NCI-H1436 treated with DMSO at 0.1 percent for 48 hours (cell line): ENCODE measurements at regions not wholly inside any gene's neighbourhood (a gene's known extent, or its start where the extent isn't known, plus 50 kb on each side); places are given as distances from the start of the nearest gene placed in this dataset.
"Not testable (repeated sequence)": the region's sequence is repeated elsewhere in the genome, so short reads cannot be mapped to it uniquely, and the experiment has no call there.

Experiments
- DNase-seq: peaks from one replicate; lab custom pipeline; 2025; lab: John Stamatoyannopoulos, UW

GRCh38 chr5:154620411-154620810 lies 134.8 kb upstream of the LARP1 start:
- DNase-seq = no peak

DNA sequence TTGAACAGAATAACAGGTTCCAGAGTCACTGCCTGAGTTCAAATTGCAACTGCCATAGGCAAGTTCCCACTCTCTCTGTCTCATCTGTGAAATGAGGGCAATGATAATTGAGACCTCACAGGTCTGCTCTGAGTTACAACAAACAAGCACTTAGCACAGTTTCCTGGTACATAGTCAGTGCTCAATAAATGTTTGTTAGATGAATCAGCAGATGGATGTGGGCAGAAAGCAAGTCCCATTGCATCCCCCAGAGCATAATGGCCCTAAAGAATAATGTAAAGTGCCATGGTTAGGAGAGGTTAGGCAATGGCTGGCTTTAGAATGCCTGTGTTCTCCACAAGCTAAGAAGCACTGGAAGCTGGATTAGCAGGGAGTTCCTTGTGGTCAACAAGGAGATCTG lies 136.5 kb upstream of the LARP1 start:
- DNase-seq = no peak

DNA sequence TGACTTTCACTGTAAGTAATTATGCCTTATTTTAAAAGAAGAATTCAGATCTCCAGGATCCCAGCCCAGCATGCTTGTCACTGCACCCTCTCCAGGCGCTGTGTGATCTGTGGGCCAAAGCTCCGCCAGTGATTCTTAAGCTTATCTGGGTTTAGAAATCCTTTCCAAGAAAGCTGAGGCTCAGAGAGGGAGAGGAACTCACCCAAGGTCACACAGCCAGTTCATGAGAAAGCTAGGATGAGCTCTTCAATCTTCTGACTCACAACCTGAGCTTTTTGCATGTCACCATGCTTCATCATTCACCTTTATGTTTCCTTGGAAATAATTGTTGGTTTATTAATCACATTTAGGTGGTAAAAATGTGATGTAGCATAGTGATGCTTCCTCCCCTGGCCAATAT lies 136.6 kb upstream of the HAND1 start:
- DNase-seq = no peak

- DNase-seq = no peak
Observed at GRCh38 chr5:154614125-154614524, 136.1 kb upstream of the HAND1 start.

DNA sequence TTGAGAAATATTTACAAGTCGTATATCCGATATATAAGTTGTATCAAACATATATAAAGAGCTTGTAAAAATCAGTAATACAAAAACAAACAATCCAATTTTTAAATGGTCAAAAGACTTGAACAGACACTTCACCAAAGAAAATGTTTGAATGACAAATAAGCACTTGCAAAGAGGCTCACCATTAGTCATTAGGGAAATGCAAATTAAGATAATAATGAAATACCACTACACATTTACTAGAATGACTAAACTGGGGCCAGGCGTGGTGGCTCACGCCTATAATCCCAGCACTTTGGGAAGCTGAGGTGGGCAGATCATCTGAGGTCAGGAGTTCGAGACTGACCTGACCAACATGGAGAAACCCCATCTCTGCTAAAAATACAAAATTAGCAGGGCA lies 134.6 kb upstream of the HAND1 start:
- no peak for DNase-seq

DNA sequence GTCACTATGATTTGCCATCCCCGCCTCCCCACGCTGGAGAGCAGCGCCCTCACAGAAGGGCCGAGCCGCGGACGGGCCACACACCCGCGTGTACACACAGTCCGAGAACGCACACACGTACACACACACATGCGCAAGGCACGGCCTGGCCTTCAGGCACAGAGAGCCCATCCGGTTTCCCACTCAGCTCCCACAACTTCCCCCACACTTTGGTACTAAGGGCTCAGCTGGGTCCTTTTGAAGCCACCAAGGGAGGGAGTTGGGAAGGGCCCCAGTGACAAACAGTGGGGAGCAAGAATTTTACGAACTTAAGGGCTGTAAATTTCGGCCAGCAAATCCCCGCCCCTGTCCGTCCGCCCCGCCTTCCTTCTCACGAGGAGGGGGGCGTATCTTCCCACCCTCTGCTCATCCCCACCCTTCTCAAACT lies 133.3 kb upstream of the HAND1 start:
- DNase-seq = no peak

DNA sequence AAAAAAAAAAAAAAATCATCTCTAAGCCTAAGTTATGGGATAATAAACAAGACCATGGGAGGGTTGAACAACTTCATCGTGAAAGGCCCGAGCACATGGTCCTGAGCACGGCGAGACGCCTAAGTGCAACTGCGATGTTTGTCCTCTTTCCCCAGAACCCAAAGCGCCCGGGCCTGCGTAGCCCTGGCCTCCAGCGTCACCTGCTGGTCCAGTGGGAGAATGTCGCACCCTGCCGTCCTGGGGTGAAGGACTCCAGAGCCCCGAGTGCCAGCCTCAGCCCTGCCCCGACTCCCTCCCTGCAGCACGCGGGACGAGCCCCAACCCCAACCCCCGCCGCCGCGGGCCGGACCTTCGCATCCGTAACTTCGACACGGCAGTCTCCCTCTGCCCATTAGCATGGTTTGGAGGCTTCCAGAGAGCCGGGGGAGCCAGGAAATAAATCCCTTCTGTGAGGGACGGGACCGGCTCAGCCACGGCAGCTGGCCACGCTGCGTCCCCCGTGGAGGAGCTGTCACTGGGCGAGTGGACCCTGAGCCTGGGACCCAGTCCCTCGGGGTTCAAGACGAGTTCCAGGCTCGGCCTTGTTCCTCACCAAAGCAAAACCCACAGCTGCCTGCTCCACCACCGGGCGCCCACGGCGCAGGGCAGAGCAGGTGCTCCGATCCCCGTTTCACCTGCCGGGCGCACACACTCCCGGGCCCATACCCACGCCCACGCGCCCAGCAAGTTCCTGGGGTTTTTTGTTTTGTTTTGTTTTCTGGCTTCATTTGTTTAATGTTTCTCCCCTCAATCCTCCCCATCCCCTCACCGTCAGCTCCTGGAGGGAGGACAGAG lies 132.5 kb upstream of the HAND1 start:
- DNase-seq = no peak

DNA sequence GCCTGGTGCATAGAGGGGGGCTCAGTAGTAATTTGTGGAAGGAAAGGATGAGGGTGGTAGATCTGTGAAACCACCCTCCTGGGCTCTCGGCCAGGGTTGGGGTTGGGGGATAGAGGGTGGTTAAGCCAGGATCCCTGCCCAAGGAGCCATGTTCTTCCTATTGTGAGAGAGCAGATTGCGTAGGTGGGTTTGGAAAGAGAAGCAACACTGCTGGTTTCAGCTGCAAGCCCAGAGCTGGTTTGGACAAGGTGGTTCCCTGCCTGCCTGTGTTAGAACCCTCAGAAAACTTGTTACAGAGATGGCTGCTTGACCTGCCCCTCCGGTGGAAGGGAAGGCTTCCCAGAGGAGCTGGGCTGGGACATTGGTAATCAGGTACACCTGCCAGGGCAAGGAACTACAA lies 131.2 kb upstream of the HAND1 start:
- no peak for DNase-seq

GRCh38 chr5:154608531-154609011 lies 130.5 kb upstream of the HAND1 start:
- no peak for DNase-seq

GRCh38 chr5:154607746-154608145 lies 129.7 kb upstream of the HAND1 start:
- DNase-seq = no peak

DNA sequence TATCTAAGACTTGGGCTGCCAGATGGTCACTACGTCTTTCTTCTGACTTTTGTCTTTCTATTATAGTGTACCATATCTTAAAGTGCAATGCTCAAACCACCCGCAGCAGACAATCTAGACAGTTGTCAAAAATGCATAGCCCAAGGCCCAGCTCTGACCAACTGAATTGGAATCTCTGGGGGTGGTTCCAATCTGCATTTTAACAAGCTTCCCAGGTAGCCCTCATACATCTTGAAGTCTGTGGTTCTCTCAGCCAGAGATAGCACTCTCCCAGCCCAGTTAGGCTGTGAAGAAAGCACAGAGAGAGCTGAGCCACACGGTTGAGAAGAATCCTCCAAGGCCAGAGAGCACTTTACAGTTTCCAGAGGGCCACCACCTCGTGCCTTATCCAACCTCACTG lies 128.2 kb upstream of the HAND1 start:
- no peak for DNase-seq

- DNase-seq = no peak
Observed at GRCh38 chr5:154603953-154604679, 126.1 kb upstream of the HAND1 start.

- no peak for DNase-seq
Observed at GRCh38 chr5:154603485-154603884, 125.5 kb upstream of the HAND1 start.

- DNase-seq = no peak
Observed at GRCh38 chr5:154603011-154603410, 125.0 kb upstream of the HAND1 start.

DNA sequence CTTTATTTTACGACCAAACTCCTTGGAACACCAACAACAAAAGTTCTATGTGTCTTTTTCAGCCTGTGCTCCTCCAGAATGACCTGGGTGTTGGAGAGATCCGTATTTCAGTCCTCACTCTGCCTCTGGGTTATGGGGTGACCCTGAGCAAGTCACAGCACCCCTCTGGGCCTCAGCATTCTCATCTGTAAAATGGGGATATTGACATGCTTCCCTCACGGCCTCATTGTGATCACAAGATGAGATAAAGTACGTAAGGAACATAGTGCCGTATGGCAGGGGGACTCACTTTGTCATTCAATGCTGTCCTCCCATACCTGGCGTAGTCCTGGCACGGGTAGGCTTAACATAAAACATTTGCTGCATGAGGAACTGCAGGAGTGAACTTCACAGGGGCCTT lies 123.0 kb upstream of the HAND1 start:
- no peak for DNase-seq

DNA sequence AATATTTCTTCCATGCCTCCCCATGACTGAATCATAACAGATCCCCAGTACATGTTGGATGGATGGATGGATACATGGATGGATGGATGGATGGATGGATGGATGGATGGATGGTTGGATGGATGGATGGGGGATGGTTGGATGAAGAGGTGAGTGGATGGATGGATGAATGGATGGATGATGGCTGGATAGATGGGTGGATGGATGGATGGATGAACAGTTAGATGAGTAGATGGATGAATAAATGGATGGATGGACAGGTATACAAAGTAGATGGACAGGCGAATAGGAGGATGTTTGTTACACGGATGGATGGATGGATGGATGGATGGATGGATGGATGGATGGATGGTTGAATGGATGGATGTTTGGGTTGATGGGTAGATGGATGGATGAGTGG lies 120.0 kb upstream of the HAND1 start:
- no peak for DNase-seq

DNA sequence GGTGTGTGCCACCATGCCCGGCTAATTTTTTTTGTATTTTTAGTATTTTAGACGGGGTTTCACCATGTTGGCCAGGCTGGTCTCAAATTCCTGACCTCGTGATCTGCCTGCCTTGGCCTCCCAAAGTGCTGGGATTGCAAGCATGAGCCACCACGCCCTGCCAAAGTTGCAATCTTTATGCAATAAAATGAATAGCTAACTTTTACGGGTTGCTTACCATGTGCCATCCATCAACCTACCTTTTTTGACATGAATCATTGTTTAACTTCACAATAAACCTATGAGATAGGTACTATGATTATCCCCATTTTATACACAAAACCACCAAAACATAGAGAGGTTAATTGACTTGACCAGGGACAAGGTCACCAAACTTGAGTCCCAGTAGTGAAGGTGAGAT lies 118.8 kb upstream of the HAND1 start:
- DNase-seq = not testable (repeated sequence)

- DNase-seq = no peak
Observed at GRCh38 chr5:154595662-154596061, 117.6 kb upstream of the HAND1 start.

DNA sequence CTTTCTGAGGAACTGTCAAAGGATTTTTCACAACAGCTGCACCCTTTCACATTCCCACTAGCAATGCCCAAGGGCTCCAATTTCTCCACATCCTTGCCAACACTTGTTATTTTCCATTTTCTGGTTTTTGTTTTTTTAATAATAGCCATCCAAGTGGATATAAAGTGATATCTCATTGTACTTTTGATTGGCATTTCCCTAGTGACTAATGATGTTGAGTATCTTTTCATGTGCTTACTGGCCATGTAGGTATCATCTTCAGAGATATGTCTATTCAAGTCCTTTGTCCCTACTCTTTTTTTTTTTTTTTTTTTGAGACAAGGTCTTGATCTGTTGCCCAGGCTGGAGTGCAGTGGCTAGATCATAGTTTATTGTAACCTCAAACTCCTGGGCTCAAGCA lies 115.8 kb upstream of the HAND1 start:
- no peak for DNase-seq

DNA sequence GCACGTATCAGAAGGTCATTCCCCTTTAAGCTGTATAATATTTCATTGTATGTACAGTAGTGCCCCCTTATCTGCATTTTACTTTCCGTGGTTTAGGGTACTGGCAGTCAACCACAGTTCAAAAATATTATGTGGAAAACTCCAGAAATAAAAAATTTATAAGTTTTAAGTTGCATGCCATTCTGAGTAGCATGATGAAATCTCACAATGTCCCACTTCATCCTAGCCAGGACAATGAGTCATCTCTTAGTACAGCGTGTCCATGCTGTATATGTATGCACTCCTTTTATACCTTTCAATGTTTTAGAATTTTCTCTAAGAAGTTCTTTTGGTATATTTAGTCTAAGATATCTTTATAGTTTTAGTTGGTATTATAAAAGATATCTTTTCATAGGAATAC lies 115.0 kb upstream of the HAND1 start:
- no peak for DNase-seq

DNA sequence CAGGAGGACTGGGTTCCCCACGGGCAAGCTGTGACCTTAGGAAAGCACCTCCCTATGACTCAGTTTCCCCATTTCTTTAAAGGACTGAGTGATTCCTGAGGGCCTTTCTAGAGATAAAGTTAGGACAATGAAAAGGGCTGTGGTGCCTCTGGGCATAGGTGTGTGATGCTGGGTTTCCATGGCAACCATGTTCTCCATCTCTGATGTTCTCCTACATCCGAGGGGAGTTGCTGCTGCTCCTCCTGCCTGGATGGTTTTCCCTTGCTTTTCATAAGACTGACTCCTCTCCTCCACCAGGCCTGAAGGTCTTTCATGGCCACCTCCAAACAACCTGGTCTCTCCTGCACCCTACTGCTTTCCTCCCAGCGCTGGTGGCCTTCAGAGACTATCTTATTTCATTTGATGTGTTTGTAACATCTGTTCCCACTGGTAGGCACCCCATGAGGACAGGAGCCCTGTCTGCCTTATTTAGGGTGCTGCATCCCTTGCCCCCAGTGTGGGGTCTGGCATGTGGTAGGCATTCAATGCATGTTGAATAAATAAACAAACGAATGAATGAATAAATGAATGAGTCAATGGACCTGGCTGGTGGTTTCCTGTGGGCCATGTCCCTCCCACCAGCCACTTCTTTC lies 112.2 kb upstream of the HAND1 start:
- no peak for DNase-seq

- DNase-seq = no peak
Observed at GRCh38 chr5:154589511-154589910, 111.5 kb upstream of the HAND1 start.
